ENCODE measurements at regions not wholly inside any gene's neighbourhood (a gene's known extent, or its start where the extent isn't known, plus 50 kb on each side); places are given as distances from the start of the nearest gene placed in this dataset.

DNA sequence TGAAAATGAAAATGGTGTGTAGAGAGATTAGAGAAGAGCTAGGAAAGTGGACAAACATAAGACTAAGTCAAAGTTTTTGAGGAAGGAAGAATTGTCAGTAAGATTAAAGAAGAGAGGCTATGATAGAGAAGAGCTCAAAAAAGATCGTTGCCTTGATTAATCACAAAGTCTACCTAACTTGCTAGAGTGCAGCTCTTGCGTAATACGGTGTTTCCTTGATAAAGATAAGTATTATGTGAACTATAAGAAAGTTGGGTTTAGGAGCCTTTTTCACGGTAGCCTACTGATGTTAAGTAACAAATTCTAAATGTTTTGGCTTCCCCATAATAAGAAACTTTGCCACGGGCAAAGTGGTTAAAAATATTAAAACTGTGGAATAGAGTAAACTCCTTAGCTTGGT, 226.4 kb upstream of the NRXN1 start:
- H3K36me3 Mint-ChIP-seq = peaks cover 0 to 2% (median 0%) of the 10 kb centered on the region in 3 donors
- ChIA-PET POLR2A (no interaction called here), CTCF (no interaction called here)
- no peak for DNase-seq
- H3K9me3 ChIP-seq (ENCODE audit: low read length) = no peaks in the 10 kb centered on the region
- no peak overlapping the region for H3K27ac Mint-ChIP-seq
- H3K9me3 Mint-ChIP-seq = peaks cover 2 to 44% (median 9%) of the 10 kb centered on the region in 5 donors
- H3K36me3 ChIP-seq (ENCODE audit: insufficient read depth, low read length) = no peaks in the 10 kb centered on the region
- H3K4me1 ChIP-seq (ENCODE audit: insufficient read depth, low read length) = no peaks in the 10 kb centered on the region
- no peak overlapping the region for H3K4me3 ChIP-seq (ENCODE audit: low read length)
- H3K27ac ChIP-seq (ENCODE audit: low read depth, low read length) = no peak overlapping the region
- no peak overlapping the region for H3K4me3 Mint-ChIP-seq
- H3K4me1 Mint-ChIP-seq = no peaks in the 10 kb centered on the region
- H3K27me3 Mint-ChIP-seq = no peaks in the 10 kb centered on the region
- no peaks in the 10 kb centered on the region for H3K27me3 ChIP-seq (ENCODE audit: insufficient read depth, low read length, poor library complexity, severe bottlenecking)

DNA sequence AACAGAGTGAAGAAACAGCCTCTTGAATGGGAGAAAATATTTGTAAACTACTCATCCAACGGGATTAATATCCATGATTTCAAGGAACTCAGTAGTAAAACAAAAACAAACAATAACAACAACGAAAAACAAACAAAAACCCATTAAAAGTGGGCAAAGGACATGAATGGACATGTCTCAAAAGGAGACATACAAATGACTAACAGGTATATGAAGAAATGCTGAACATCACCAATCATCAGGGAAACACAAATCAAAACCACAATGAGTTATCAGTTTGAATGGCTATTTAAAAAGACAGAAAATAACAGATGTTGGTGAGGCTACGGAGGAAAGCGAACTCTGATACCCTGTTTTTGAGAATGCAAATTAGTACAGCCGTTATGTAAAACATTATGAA, 224.8 kb upstream of the NRXN1 start:
- CTCF ChIA-PET = no interaction called here

DNA sequence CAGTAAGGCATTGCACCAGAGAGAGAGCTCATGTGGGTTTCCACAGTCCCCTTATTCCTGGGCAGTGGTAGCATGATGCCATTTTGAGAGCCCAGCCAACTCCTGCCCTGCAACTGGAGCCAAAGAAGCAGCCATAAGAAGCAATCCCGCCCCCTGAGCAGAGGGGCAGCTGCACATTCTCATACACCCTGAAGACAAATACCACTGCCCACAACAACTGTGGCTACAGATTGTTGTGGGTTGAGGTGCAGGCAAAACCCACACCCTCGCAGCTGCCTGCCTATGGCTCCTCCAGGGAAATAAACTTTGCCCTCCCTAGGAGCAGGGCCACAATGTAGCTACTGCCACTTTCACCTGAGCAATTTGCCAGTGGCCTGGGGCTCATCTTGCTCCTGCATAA, 219.4 kb upstream of the NRXN1 start:
- Mint-ChIP-seq H3K27ac (no peak overlapping the region), H3K4me1 (no peaks in the 10 kb centered on the region), H3K4me3 (no peak overlapping the region), H3K9me3 (peaks cover 7 to 37% (median 11%) of the 10 kb centered on the region in 5 donors), H3K36me3 (peaks cover 0 to 2% (median 0%) of the 10 kb centered on the region in 3 donors), H3K27me3 (no peaks in the 10 kb centered on the region)
- ChIA-PET POLR2A (no interaction called here), CTCF (no interaction called here)
- Histone ChIP-seq H3K9me3 (ENCODE audit: low read length) (no peaks in the 10 kb centered on the region), H3K36me3 (ENCODE audit: insufficient read depth, low read length) (no peaks in the 10 kb centered on the region), H3K27ac (ENCODE audit: low read depth, low read length) (no peak overlapping the region), H3K4me3 (ENCODE audit: low read length) (no peak overlapping the region), H3K27me3 (ENCODE audit: insufficient read depth, low read length, poor library complexity, severe bottlenecking) (no peaks in the 10 kb centered on the region), H3K4me1 (ENCODE audit: insufficient read depth, low read length) (no peaks in the 10 kb centered on the region)
- no peak for DNase-seq

More for the DNA sequence above, 224.8 kb upstream of the NRXN1 start:
- Histone ChIP-seq H3K4me3 (ENCODE audit: low read length) (no peak overlapping the region), H3K9me3 (ENCODE audit: low read length) (no peaks in the 10 kb centered on the region), H3K4me1 (ENCODE audit: insufficient read depth, low read length) (no peaks in the 10 kb centered on the region), H3K36me3 (ENCODE audit: insufficient read depth, low read length) (no peaks in the 10 kb centered on the region), H3K27me3 (ENCODE audit: insufficient read depth, low read length, poor library complexity, severe bottlenecking) (no peaks in the 10 kb centered on the region), H3K27ac (ENCODE audit: low read depth, low read length) (no peak overlapping the region)
- H3K4me3 Mint-ChIP-seq = no peak overlapping the region
- H3K9me3 Mint-ChIP-seq = peaks cover 2 to 54% (median 9%) of the 10 kb centered on the region in 5 donors
- peaks cover 0 to 2% (median 0%) of the 10 kb centered on the region in 3 donors for H3K36me3 Mint-ChIP-seq
- no peaks in the 10 kb centered on the region for H3K4me1 Mint-ChIP-seq
- no peak for DNase-seq
- no peak overlapping the region for H3K27ac Mint-ChIP-seq
- POLR2A ChIA-PET = no interaction called here
- no peaks in the 10 kb centered on the region for H3K27me3 Mint-ChIP-seq

DNA sequence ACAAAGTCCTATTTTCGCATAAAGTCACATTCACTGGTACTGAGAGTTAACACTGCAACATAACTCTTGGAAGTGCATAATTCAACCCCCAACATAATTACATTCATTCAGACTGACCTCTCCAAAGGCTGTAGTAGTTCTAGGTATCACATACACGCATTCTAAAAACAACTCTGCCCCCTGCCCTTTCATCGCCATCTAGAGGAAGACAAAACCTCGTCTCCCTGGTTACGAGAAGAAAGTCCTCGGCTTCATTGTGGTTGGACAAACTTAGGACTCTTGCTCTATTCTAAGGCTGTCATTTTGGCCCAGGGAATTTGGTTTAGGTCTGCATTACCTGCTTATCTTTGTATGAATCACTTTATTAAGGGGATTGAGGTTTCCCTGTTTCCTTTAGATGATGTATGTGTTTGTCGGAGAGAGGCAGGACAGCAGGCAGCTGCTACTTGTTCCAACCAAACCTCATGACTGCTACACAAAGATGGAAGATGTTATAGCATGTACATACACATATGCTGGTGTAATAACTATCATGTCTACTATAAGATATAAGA, 215.4 kb upstream of the NRXN1 start:
- no peaks in the 10 kb centered on the region for H3K27me3 Mint-ChIP-seq
- H3K4me1 Mint-ChIP-seq = no peaks in the 10 kb centered on the region
- no peak for DNase-seq
- Histone ChIP-seq H3K4me3 (ENCODE audit: low read length) (no peak overlapping the region), H3K36me3 (ENCODE audit: insufficient read depth, low read length) (no peaks in the 10 kb centered on the region), H3K27me3 (ENCODE audit: insufficient read depth, low read length, poor library complexity, severe bottlenecking) (no peaks in the 10 kb centered on the region), H3K4me1 (ENCODE audit: insufficient read depth, low read length) (no peaks in the 10 kb centered on the region), H3K9me3 (ENCODE audit: low read length) (no peaks in the 10 kb centered on the region), H3K27ac (ENCODE audit: low read depth, low read length) (no peak overlapping the region)
- H3K9me3 Mint-ChIP-seq = peaks cover 2 to 17% (median 7%) of the 10 kb centered on the region in 5 donors
- POLR2A ChIA-PET = no interaction called here
- no peaks in the 10 kb centered on the region for H3K36me3 Mint-ChIP-seq
- no peak overlapping the region for H3K27ac Mint-ChIP-seq
- no peak overlapping the region for H3K4me3 Mint-ChIP-seq
- CTCF ChIA-PET = no interaction called here

DNA sequence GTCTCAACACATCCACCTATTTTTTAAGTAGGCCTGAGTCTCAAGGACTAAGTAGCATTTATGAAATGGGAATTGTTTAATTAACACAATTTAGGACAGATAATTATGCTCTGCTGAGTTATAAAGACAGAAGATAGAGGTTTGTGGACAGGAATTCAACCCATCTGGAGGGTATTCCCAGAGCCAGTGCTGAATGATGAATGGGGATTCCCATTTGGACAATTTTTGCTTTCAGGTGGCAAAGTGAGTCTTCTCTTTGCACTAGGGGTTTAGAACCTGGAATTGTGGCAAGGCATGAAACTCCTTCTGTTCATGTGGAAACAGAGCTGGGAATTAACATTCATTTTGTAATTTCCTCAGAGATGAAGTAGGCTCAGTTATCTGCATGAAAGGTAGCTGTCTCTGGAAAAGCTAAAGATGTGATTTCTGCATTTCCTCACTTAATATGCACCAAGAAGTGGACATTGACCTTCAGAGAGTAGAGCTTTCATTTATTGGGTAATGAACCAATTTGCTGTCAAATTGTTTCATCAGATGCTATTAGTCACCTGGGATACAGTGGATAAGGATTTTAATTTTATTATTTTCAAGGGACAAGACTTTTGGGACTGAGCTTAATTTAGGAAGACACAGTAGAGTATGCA, 212.1 kb upstream of the NRXN1 start:
- Mint-ChIP-seq H3K27me3 (no peaks in the 10 kb centered on the region), H3K4me3 (no peak overlapping the region)
- POLR2A ChIA-PET = no interaction called here

GRCh38 chr2:51237626-51238271, 205.8 kb upstream of the NRXN1 start:
- Mint-ChIP-seq H3K27me3 (no peaks in the 10 kb centered on the region), H3K36me3 (no peaks in the 10 kb centered on the region), H3K4me1 (no peaks in the 10 kb centered on the region), H3K27ac (no peak overlapping the region), H3K9me3 (peaks cover 0 to 15% (median 13%) of the 10 kb centered on the region in 5 donors), H3K4me3 (no peak overlapping the region)
- no peaks in the 10 kb centered on the region for H3K9me3 ChIP-seq (ENCODE audit: low read length)
- DNase-seq = no peak
- H3K36me3 ChIP-seq (ENCODE audit: insufficient read depth, low read length) = no peaks in the 10 kb centered on the region
- H3K27ac ChIP-seq (ENCODE audit: low read depth, low read length) = no peak overlapping the region
- H3K4me3 ChIP-seq (ENCODE audit: low read length) = no peak overlapping the region
- no peaks in the 10 kb centered on the region for H3K27me3 ChIP-seq (ENCODE audit: insufficient read depth, low read length, poor library complexity, severe bottlenecking)
- ChIA-PET POLR2A (no interaction called here), CTCF (no interaction called here)
- H3K4me1 ChIP-seq (ENCODE audit: insufficient read depth, low read length) = no peaks in the 10 kb centered on the region

More for the DNA sequence above, 212.1 kb upstream of the NRXN1 start:
- no peaks in the 10 kb centered on the region for H3K36me3 ChIP-seq (ENCODE audit: insufficient read depth, low read length)
- no peaks in the 10 kb centered on the region for H3K4me1 ChIP-seq (ENCODE audit: insufficient read depth, low read length)
- H3K27me3 ChIP-seq (ENCODE audit: insufficient read depth, low read length, poor library complexity, severe bottlenecking) = no peaks in the 10 kb centered on the region
- H3K4me3 ChIP-seq (ENCODE audit: low read length) = no peak overlapping the region
- Mint-ChIP-seq H3K27ac (no peak overlapping the region), H3K4me1 (no peaks in the 10 kb centered on the region), H3K9me3 (peaks cover 0 to 8% (median 3%) of the 10 kb centered on the region in 5 donors), H3K36me3 (no peaks in the 10 kb centered on the region)
- no peak for DNase-seq
- CTCF ChIA-PET = no interaction called here
- no peak overlapping the region for H3K27ac ChIP-seq (ENCODE audit: low read depth, low read length)
- no peaks in the 10 kb centered on the region for H3K9me3 ChIP-seq (ENCODE audit: low read length)

DNA sequence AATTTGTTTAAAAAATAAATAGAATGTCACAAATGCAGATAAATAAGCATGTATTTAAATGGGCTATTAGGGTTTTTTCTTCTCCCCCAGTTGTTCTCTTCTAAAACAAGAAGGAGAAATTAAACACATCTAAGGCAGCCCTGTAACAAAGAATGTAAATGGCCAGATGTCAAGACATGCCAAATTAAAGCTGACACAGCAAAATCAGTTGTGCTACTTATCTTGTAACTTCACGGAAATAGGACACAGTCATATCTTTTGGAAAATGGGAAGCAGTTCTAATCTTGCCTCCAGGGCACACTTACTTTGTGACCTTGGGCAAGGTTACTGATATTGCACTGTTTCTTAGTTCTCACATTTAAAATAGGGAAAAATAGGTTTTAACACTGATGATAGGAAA, 200.1 kb upstream of the NRXN1 start:
- POLR2A ChIA-PET = no interaction called here
- H3K4me3 Mint-ChIP-seq = no peak overlapping the region
- H3K4me3 ChIP-seq (ENCODE audit: low read length) = no peak overlapping the region
- H3K36me3 Mint-ChIP-seq = no peaks in the 10 kb centered on the region
- no peaks in the 10 kb centered on the region for H3K4me1 Mint-ChIP-seq
- CTCF ChIA-PET = no interaction called here
- H3K9me3 Mint-ChIP-seq = peaks cover 3 to 33% (median 9%) of the 10 kb centered on the region in 5 donors
- H3K27me3 Mint-ChIP-seq = no peaks in the 10 kb centered on the region
- no peak for DNase-seq
- no peaks in the 10 kb centered on the region for H3K4me1 ChIP-seq (ENCODE audit: insufficient read depth, low read length)
- no peaks in the 10 kb centered on the region for H3K36me3 ChIP-seq (ENCODE audit: insufficient read depth, low read length)
- H3K27ac ChIP-seq (ENCODE audit: low read depth, low read length) = no peak overlapping the region
- H3K27me3 ChIP-seq (ENCODE audit: insufficient read depth, low read length, poor library complexity, severe bottlenecking) = no peaks in the 10 kb centered on the region
- H3K9me3 ChIP-seq (ENCODE audit: low read length) = no peaks in the 10 kb centered on the region
- H3K27ac Mint-ChIP-seq = no peak overlapping the region

GRCh38 chr2:51231071-51231470, 199.1 kb upstream of the NRXN1 start:
- no peak overlapping the region for H3K4me3 Mint-ChIP-seq
- DNase-seq = no peak
- H3K36me3 ChIP-seq (ENCODE audit: insufficient read depth, low read length) = no peaks in the 10 kb centered on the region
- H3K4me3 ChIP-seq (ENCODE audit: low read length) = no peak overlapping the region
- no peak overlapping the region for H3K27ac ChIP-seq (ENCODE audit: low read depth, low read length)
- H3K27ac Mint-ChIP-seq = no peak overlapping the region
- no peaks in the 10 kb centered on the region for H3K27me3 ChIP-seq (ENCODE audit: insufficient read depth, low read length, poor library complexity, severe bottlenecking)
- no peaks in the 10 kb centered on the region for H3K36me3 Mint-ChIP-seq
- no peaks in the 10 kb centered on the region for H3K9me3 ChIP-seq (ENCODE audit: low read length)
- peaks cover 2 to 34% (median 11%) of the 10 kb centered on the region in 5 donors for H3K9me3 Mint-ChIP-seq
- H3K4me1 ChIP-seq (ENCODE audit: insufficient read depth, low read length) = no peaks in the 10 kb centered on the region
- H3K4me1 Mint-ChIP-seq = no peaks in the 10 kb centered on the region
- H3K27me3 Mint-ChIP-seq = no peaks in the 10 kb centered on the region
- POLR2A ChIA-PET = no interaction called here
- CTCF ChIA-PET = no interaction called here

Measured in CD8-positive, alpha-beta memory T cell (primary cell).